ENCODE measurements at regions not wholly inside any gene's neighbourhood (a gene's known extent, or its start where the extent isn't known, plus 50 kb on each side); places are given as distances from the start of the nearest gene placed in this dataset.

DNA sequence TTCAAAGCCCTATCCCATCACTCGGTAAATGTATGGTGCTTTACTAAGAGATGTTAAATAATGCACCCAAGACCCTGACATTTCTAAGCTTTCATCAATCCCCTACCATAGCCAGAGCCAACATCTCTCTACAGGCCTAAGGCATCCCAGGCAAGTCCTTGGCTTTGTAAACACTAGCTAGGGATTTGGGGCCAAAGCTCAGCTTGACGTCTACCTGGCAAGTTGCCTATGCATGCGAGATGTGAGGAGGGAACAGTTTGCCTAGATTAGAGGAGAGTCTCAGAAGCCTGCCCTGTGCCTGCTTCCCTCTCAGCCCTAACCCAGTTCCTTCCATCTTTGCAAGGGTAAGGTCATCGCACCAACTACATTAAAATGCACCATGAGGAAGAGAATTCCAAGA lies 221.5 kb upstream of the NCKAP5 start:
- no peak for DNase-seq (ENCODE audit: low read depth)
- TF ChIP-seq MYC (IDR thresholded peaks at IDR 0.05; ENCODE audit: low read depth, low read length) (no peak), POLR2A (IDR thresholded peaks at IDR 0.05; ENCODE audit: extremely low read depth, insufficient read length) (no peak)
- TF ChIP-seq, protein P1, sequence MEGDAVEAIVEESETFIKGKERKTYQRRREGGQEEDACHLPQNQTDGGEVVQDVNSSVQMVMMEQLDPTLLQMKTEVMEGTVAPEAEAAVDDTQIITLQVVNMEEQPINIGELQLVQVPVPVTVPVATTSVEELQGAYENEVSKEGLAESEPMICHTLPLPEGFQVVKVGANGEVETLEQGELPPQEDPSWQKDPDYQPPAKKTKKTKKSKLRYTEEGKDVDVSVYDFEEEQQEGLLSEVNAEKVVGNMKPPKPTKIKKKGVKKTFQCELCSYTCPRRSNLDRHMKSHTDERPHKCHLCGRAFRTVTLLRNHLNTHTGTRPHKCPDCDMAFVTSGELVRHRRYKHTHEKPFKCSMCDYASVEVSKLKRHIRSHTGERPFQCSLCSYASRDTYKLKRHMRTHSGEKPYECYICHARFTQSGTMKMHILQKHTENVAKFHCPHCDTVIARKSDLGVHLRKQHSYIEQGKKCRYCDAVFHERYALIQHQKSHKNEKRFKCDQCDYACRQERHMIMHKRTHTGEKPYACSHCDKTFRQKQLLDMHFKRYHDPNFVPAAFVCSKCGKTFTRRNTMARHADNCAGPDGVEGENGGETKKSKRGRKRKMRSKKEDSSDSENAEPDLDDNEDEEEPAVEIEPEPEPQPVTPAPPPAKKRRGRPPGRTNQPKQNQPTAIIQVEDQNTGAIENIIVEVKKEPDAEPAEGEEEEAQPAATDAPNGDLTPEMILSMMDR (IDR thresholded peaks at IDR 0.05; ENCODE audit: low read depth, low read length): no peak
- TF ChIP-seq, protein P2, sequence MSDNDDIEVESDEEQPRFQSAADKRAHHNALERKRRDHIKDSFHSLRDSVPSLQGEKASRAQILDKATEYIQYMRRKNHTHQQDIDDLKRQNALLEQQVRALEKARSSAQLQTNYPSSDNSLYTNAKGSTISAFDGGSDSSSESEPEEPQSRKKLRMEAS (IDR thresholded peaks at IDR 0.05; ENCODE audit: low read depth, low read length): no peak
- H3K4me3 ChIP-seq (ENCODE audit: low read depth, low read length): no peak overlapping the region

DNA sequence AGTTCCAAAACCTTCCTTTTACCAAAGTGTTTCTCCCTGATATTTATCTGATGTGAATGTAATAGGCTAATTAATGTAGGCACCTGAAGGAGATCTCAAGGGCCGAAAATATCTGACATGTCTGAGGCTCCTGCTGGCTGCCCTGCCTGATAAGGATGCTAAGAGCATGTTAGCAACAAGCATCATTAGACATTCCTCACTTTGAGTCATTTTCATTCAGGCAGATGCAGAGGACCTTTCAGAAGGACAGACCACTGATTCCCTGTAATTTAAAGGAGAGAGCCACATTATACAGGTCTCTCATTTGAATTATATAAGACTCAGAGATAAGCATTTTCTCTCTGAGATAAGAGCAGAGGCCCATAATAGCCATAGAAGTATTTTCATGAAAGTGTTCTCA lies 222.4 kb upstream of the NCKAP5 start:
- TF ChIP-seq POLR2A (IDR thresholded peaks at IDR 0.05; ENCODE audit: extremely low read depth, insufficient read length): no peak
- TF ChIP-seq, protein P2 (IDR thresholded peaks at IDR 0.05; ENCODE audit: low read depth, low read length): no peak
- no peak for TF ChIP-seq MYC (IDR thresholded peaks at IDR 0.05; ENCODE audit: low read depth, low read length)
- TF ChIP-seq, protein P1 (IDR thresholded peaks at IDR 0.05; ENCODE audit: low read depth, low read length): no peak
- DNase-seq (ENCODE audit: low read depth): no peak
- H3K4me3 ChIP-seq (ENCODE audit: low read depth, low read length): no peak overlapping the region

DNA sequence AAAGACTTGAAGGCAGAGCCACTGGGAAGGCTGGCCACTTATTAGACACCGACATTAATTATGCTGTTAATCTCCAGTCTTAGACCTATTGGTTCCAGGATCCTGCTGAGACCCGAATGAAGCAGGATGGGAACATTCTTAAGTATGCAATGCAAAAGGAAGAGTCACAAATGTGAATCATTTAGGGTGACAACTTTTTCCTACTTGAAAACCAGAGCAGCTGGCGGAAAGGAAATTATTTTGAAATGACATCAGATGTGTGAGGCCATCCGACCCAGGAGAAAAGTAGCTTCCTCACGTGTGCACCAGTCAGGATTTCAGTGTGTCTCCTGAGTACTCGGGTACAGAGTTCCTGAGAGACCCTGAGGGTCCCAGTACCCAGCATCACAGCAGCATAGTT lies 222.9 kb upstream of the NCKAP5 start:
- DNase-seq (ENCODE audit: low read depth): no peak
- TF ChIP-seq, protein P1 (IDR thresholded peaks at IDR 0.05; ENCODE audit: low read depth, low read length): no peak
- no peak for TF ChIP-seq POLR2A (IDR thresholded peaks at IDR 0.05; ENCODE audit: extremely low read depth, insufficient read length)
- TF ChIP-seq MYC (IDR thresholded peaks at IDR 0.05; ENCODE audit: low read depth, low read length): no peak
- TF ChIP-seq, protein P2 (IDR thresholded peaks at IDR 0.05; ENCODE audit: low read depth, low read length): no peak
- H3K4me3 ChIP-seq (ENCODE audit: low read depth, low read length): no peak overlapping the region

DNA sequence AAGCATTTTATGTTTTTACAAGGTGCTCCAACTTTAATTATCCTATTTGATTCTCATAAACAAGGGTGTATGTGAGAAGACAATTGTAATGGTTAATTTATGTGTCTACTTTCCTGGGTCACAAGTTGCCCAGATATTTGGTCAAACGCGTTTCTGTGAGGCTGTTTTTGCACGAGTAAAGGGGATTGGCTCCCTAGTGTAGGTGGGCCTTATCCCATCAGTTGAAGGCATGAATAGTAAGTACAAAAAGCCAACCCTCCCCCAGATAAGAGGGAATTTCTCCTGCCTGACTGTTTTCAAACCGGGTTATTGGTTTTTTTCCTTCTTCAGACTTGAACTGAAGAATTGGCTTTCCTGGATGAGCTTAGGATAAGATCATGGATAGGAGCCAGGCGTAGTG lies 224.0 kb upstream of the NCKAP5 start:
- no peak for DNase-seq (ENCODE audit: low read depth)
- H3K4me3 ChIP-seq (ENCODE audit: low read depth, low read length): no peak overlapping the region
- TF ChIP-seq, protein P2 (IDR thresholded peaks at IDR 0.05; ENCODE audit: low read depth, low read length): no peak
- TF ChIP-seq POLR2A (IDR thresholded peaks at IDR 0.05; ENCODE audit: extremely low read depth, insufficient read length) (no peak), MYC (IDR thresholded peaks at IDR 0.05; ENCODE audit: low read depth, low read length) (no peak)
- TF ChIP-seq, protein P1 (IDR thresholded peaks at IDR 0.05; ENCODE audit: low read depth, low read length): no peak

DNA sequence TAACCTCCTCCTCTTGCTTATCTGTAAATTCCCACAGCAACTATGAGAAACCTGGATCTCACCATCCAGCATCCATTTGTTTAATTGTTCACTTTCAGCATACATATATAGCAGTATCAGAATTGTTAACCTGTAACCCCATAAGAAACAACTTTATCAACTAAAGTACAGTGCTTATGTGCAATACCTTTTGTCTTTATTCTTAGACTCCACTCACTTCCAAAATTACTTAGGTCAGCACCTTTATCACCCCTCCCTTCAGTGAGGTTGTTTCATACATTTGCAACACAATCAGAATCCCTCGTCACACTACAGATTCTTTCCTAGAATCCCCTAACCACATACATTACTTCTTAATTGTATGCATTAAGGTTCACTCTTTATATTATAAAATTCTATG lies 225.9 kb upstream of the NCKAP5 start:
- TF ChIP-seq, protein P1 (IDR thresholded peaks at IDR 0.05; ENCODE audit: low read depth, low read length): no peak
- TF ChIP-seq MYC (IDR thresholded peaks at IDR 0.05; ENCODE audit: low read depth, low read length) (no peak), POLR2A (IDR thresholded peaks at IDR 0.05; ENCODE audit: extremely low read depth, insufficient read length) (no peak)
- TF ChIP-seq, protein P2 (IDR thresholded peaks at IDR 0.05; ENCODE audit: low read depth, low read length): no peak
- no peak for DNase-seq (ENCODE audit: low read depth)
- no peak overlapping the region for H3K4me3 ChIP-seq (ENCODE audit: low read depth, low read length)

DNA sequence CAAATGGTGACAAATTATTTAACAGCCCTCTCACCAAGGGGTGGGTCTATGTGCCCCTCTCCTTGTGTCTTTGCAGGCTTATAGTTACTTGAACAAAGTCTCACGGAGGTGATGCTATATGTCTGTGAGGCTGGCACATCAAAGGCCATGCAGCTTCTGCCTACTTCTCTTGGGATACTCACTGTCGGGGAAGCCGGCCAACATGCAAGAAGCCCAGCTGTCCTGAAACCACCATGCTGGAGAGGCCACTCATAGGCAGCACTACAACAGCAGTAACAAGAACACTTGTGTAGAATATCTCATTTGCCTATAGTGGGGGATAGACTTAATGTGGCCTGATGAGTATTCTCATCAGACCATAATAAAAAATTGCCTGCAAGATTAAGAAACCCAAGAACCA lies 233.7 kb upstream of the NCKAP5 start:
- no peak for TF ChIP-seq POLR2A (IDR thresholded peaks at IDR 0.05; ENCODE audit: extremely low read depth, insufficient read length)
- TF ChIP-seq, protein P2 (IDR thresholded peaks at IDR 0.05; ENCODE audit: low read depth, low read length): no peak
- TF ChIP-seq MYC (IDR thresholded peaks at IDR 0.05; ENCODE audit: low read depth, low read length): no peak
- TF ChIP-seq, protein P1 (IDR thresholded peaks at IDR 0.05; ENCODE audit: low read depth, low read length): no peak
- H3K4me3 ChIP-seq (ENCODE audit: low read depth, low read length): no peak overlapping the region
- no peak for DNase-seq (ENCODE audit: low read depth)

Measured in NB4 (cell line).